Right renal pelvis (tissue), 4 donors: ENCODE measurements at regions not wholly inside any gene's neighbourhood (a gene's known extent, or its start where the extent isn't known, plus 50 kb on each side); places are given as distances from the start of the nearest gene placed in this dataset.
"Not testable (repeated sequence)": the region's sequence is repeated elsewhere in the genome, so short reads cannot be mapped to it uniquely, and the experiment has no call there.

Experiments
- DNase-seq, 4 donors: peaks; one replicate each; pipeline ENCODE4 v3.0.0-alpha.2; 2013; ENCODE audit warnings: low read depth in 4 of 4, low spot score in 3 of 4, missing footprints in 1 of 4

GRCh38 chr14:71355324-71356201 is 448.3 kb downstream of the PCNX1 start:
- DNase-seq = peak in 2 of 4 donors; percentile 16 to 34

- no peak for DNase-seq
Measured at GRCh38 chr14:71358209-71358931, 451.1 kb downstream of the PCNX1 start.

- DNase-seq = not testable (repeated sequence)
Measured at GRCh38 chr14:71358932-71359421, 451.7 kb downstream of the PCNX1 start.

- no peak for DNase-seq
Measured at GRCh38 chr14:71359823-71360222, 452.6 kb downstream of the PCNX1 start.

GRCh38 chr14:71361336-71361735 is 454.1 kb downstream of the PCNX1 start:
- DNase-seq = no peak

GRCh38 chr14:71361874-71362273 is 454.6 kb downstream of the PCNX1 start:
- no peak for DNase-seq

- no peak for DNase-seq
Measured at GRCh38 chr14:71362282-71362681, 455.0 kb downstream of the PCNX1 start.

- no peak for DNase-seq
Measured at GRCh38 chr14:71362920-71363584, 455.8 kb downstream of the PCNX1 start.

- no peak for DNase-seq
Measured at GRCh38 chr14:71363946-71364925, 457.0 kb downstream of the PCNX1 start.

GRCh38 chr14:71365361-71365760 is 458.1 kb downstream of the PCNX1 start:
- DNase-seq = no peak

- no peak for DNase-seq
Measured at GRCh38 chr14:71366861-71367260, 459.6 kb downstream of the PCNX1 start.

GRCh38 chr14:71371711-71372396 is 464.6 kb downstream of the PCNX1 start:
- DNase-seq = no peak

GRCh38 chr14:71372411-71372838 is 465.2 kb downstream of the PCNX1 start:
- no peak for DNase-seq

- DNase-seq = no peak
Measured at GRCh38 chr14:71373773-71374172, 466.5 kb downstream of the PCNX1 start.

GRCh38 chr14:71374989-71375388 is 467.7 kb downstream of the PCNX1 start:
- DNase-seq = no peak

GRCh38 chr14:71377099-71377498 is 469.8 kb downstream of the PCNX1 start:
- DNase-seq = no peak

GRCh38 chr14:71380271-71380670 is 473.0 kb downstream of the PCNX1 start:
- no peak for DNase-seq

- no peak for DNase-seq
Measured at GRCh38 chr14:71381814-71382213, 474.6 kb downstream of the PCNX1 start.

- no peak for DNase-seq
Measured at GRCh38 chr14:71382315-71382714, 475.1 kb downstream of the PCNX1 start.
